K562 (cell line): ENCODE measurements at regions not wholly inside any gene's neighbourhood (a gene's known extent, or its start where the extent isn't known, plus 50 kb on each side); places are given as distances from the start of the nearest gene placed in this dataset.
"Not testable (repeated sequence)": the region's sequence is repeated elsewhere in the genome, so short reads cannot be mapped to it uniquely, and the experiment has no call there.

Experiments
- ATAC-seq: fragments of 200-7000 bp; cut with Tn5 transposase; 3 replicates; pipeline ENCODE4 v1.9.1; 2020; ENCODE audit warnings: moderate library complexity
- BruUV-seq: library from RNA; stranded (reverse); fragments of 400-500 nt; replicated peaks from 2 replicates; lab custom pipeline; 2021; lab: Mats Ljungman, UMichigan
- CTCF ChIA-PET: fragments of 300-600 bp; formaldehyde crosslinking; extraction: SDS; loops from one replicate; lab custom pipeline; 2021; ENCODE audit warnings: low intra/inter-chr PET ratio; lab: Yijun Ruan, JAX
- POLR2A ChIA-PET: fragments of 300-600, 350-650 bp; sonication (Branson Sonifier 250); formaldehyde crosslinking; extraction: SDS; loops from one replicate; lab custom pipeline; 2021; ENCODE audit warnings: antibody characterized with exemption, inconsistent platforms; lab: Yijun Ruan, JAX
- DNase-seq, 4 experiments: peaks; one replicate each; pipeline versions ENCODE4 v3.0.0 to v3.0.0-alpha.2; 2011 to 2018; ENCODE audit warnings: low spot score in 3 of 4, mixed read lengths in 3 of 4; ENCODE audit errors: extremely low read depth in 1 of 4
- FAIRE-seq: peaks from 2 replicates; lab custom pipeline; 2011; peaks lifted over from hg19 to GRCh38; lab: Jason Lieb, UNC
- H2AFZ ChIP-seq: 2 replicates; pipeline ENCODE4 v1.6.0; 2011; ENCODE audit warnings: low read depth, low read length, control low read depth, inconsistent platforms
- H3K27ac ChIP-seq: fragments of 200-600 bp; 3 replicates; pipeline ENCODE4 v1.8.0; 2011; ENCODE audit warnings: low read depth, mild to moderate bottlenecking, control low read depth, inconsistent platforms, low read length, moderate library complexity, mixed read lengths; ENCODE audit errors: extremely low read depth
- H3K27me3 ChIP-seq, 2 experiments: fragments of 300-600 bp in 1 of 2; 2 replicates in 1 of 2; 3 replicates in 1 of 2; pipeline versions ENCODE4 v1.6.0 to v1.8.0; 2011; ENCODE audit warnings: inconsistent platforms in 2 of 2, low read length in 2 of 2, mild to moderate bottlenecking in 1 of 2, mixed read lengths in 1 of 2, moderate library complexity in 1 of 2; ENCODE audit not compliant: control insufficient read depth in 2 of 2, insufficient read depth in 2 of 2
- H3K36me3 ChIP-seq: fragments of 300-600 bp; 3 replicates; pipeline ENCODE4 v1.8.0; 2011; ENCODE audit warnings: mild to moderate bottlenecking, low read length, inconsistent platforms; ENCODE audit not compliant: control insufficient read depth, insufficient read depth
- H3K4me1 ChIP-seq, 2 experiments: fragments of 200-600 bp in 1 of 2; replicated peaks in 1 of 2; 2 replicates in 1 of 2; 3 replicates in 1 of 2; pipeline versions ENCODE4 v1.5.1 to v1.8.0; 2011; ENCODE audit warnings: inconsistent platforms in 2 of 2, low read length in 2 of 2, mild to moderate bottlenecking in 1 of 2, mixed read lengths in 1 of 2, moderate library complexity in 1 of 2; ENCODE audit not compliant: control insufficient read depth in 2 of 2, insufficient read depth in 2 of 2
- H3K4me2 ChIP-seq: 2 replicates; pipeline ENCODE4 v1.6.1; 2011; ENCODE audit warnings: low read length, control low read depth, inconsistent platforms, mixed read lengths; ENCODE audit not compliant: insufficient read depth
- H3K4me3 ChIP-seq: fragments of 200-600 bp; sonication (generic), shearing (Covaris generic); 2 replicates; pipeline ENCODE4 v1.5.1; 2016; ENCODE audit warnings: control low read depth, inconsistent platforms
- H3K79me2 ChIP-seq: fragments of 200-600 bp; 3 replicates; pipeline ENCODE4 v1.8.0; 2011; ENCODE audit warnings: low read length, inconsistent platforms; ENCODE audit not compliant: control insufficient read depth, insufficient read depth
- H3K9ac ChIP-seq, 2 experiments: 2 replicates each; pipeline versions ENCODE4 v1.6.0 to v1.6.1; 2011; ENCODE audit warnings: low read depth in 2 of 2, low read length in 2 of 2, control low read depth in 1 of 2, inconsistent platforms in 1 of 2, mild to moderate bottlenecking in 1 of 2, mixed read lengths in 1 of 2; ENCODE audit not compliant: insufficient read depth in 1 of 2
- H3K9me1 ChIP-seq: one replicate; pipeline ENCODE4 v1.6.0; 2011; ENCODE audit warnings: inconsistent platforms, mild to moderate bottlenecking, low read length, moderate library complexity; ENCODE audit not compliant: control insufficient read depth, insufficient read depth
- H3K9me3 ChIP-seq: replicated peaks from 2 replicates; pipeline ENCODE4 v1.5.1; 2011; ENCODE audit warnings: low read depth, low read length, inconsistent platforms; ENCODE audit not compliant: control insufficient read depth, insufficient read depth
- H4K20me1 ChIP-seq: replicated peaks from 2 replicates; pipeline ENCODE4 v1.6.1; 2011; ENCODE audit warnings: low read length, inconsistent platforms, mixed read lengths; ENCODE audit not compliant: control insufficient read depth, insufficient read depth
- HEY1 ChIP-seq: fragments of 250-450 bp; sonication (Bioruptor Pico); IDR thresholded peaks from 2 replicates; pipeline ENCODE4 v1.5.0; 2020; ENCODE audit warnings: mild to moderate bottlenecking, moderate library complexity, borderline replicate concordance
- WGBS: fragments of 100-300 bp; shearing (Covaris generic); methylation state at CpG from one replicate; pipeline ENCODE4 v1.1.6; 2016; ENCODE audit warnings: low coverage, mixed read lengths; ENCODE audit not compliant: insufficient coverage; ENCODE audit errors: missing lambda C conversion rate; 5-methylcytosine and 5-hydroxymethylcytosine counted together
- in situ Hi-C: fragments of 300-500 bp; cut with MboI; formaldehyde crosslinking; loops from 4 replicates; pipeline ENCODE4 v1.15.0; 2018; ENCODE audit warnings: inconsistent platforms, mixed read lengths
- intact Hi-C: fragments of 100-400 bp; cut with micrococcal nuclease; formaldehyde crosslinking; loops from 2 replicates; pipeline ENCODE4 v1.14.2; 2022

DNA sequence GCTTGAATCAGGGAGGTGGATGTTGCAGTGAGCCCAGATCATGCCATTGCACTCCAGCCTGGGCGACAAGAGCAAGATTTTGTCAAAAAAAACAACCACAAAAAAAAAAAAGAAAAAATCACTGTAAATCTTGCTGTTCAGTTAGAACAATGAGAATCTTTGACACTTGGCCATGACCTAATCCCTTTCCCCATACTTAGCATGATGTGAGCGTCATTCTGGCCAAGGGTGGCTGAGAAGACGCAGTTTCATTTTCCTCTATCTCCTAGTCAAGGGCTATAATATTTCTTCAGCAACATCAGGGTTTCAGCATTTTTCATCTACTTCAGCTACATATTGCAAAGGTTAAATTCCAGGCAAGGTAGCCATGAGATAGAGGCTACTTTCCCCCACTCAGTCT lies 599.4 kb upstream of the MDGA2 start:
- intact Hi-C loops, result no loop called here
- H3K4me3 ChIP-seq, result no peak overlapping the region
- ChIA-PET CTCF (no interaction called here), POLR2A (no interaction called here)
- H4K20me1 ChIP-seq, result no peaks in the 10 kb centered on the region
- 0% methylated on average over 3 of the region's 3 CpGs for WGBS
- no peaks in the 10 kb centered on the region for H3K9me1 ChIP-seq
- H3K79me2 ChIP-seq, result no peaks in the 10 kb centered on the region
- H3K9ac ChIP-seq, result no peak overlapping the region
- no peak overlapping the region for H2AFZ ChIP-seq
- H3K27ac ChIP-seq, result no peak overlapping the region
- no peak for FAIRE-seq
- H3K9me3 ChIP-seq, result no peaks in the 10 kb centered on the region
- BruUV-seq, result no TSS peak
- TF ChIP-seq HEY1 (CRISPR knock-in tag), result no peak
- TF ChIP-seq, all 486 proteins: peak for 0
- no peaks in the 10 kb centered on the region for H3K36me3 ChIP-seq
- ATAC-seq (no peak), DNase-seq (no peak)
- H3K4me1 ChIP-seq, result no peaks in the 10 kb centered on the region
- no peaks in the 10 kb centered on the region for H3K27me3 ChIP-seq
- H3K4me2 ChIP-seq, result no peak overlapping the region
- in situ Hi-C loops, result no loop called here

DNA sequence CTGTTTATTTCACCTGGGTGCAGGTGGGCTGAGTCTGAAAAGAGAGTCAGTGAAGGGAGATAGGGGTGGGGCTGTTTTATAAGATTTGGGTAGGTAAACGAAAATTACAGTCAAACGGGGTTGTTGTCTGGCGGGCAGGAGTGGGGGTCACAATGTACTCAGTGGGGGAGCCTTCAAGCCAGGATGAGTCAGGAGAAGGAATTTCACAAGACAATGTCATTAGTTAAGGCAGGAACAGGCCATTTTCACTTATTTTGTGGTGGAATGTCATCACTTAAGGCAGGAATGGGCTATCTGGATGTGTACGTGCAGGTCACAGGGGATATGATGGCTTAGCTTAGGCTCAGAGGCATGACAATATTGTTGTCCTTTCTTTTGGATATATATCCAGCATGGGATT lies 592.5 kb upstream of the MDGA2 start:
- H4K20me1 ChIP-seq, H3K27ac ChIP-seq, H3K4me1 ChIP-seq, DNase-seq, in situ Hi-C loops, POLR2A ChIA-PET, H3K27me3 ChIP-seq, H3K9me3 ChIP-seq, H3K79me2 ChIP-seq, H2AFZ ChIP-seq, H3K9ac ChIP-seq, FAIRE-seq, H3K4me2 ChIP-seq, H3K36me3 ChIP-seq, ATAC-seq, CTCF ChIA-PET, intact Hi-C loops, H3K9me1 ChIP-seq, BruUV-seq, H3K4me3 ChIP-seq: not testable (repeated sequence)
- whole genome bisulfite sequencing, result 3% methylated on average over 3 of the region's 4 CpGs

DNA sequence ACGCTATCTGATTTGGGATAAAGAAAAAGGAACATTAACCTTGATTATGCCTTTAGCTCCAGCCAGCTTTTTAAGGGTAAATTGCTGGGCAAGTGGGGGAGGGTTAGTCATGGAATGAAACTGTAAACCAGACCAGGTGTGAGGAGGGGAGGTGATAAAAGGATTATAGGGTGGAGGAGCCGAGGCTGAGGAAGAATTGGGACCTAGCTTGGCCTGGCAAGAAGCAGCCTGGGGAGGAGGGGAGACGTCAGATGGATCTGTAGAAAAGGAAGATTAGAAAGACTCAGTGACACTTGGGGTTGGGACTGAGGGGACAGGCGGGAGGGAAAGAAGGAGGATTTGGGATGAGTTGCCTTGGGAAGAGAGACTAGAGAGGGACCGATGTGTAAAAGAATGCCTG lies 590.8 kb upstream of the MDGA2 start:
- WGBS, result 6% methylated on average over 2 of the region's 5 CpGs
- intact Hi-C loops, DNase-seq, POLR2A ChIA-PET, H3K36me3 ChIP-seq, FAIRE-seq, H3K27ac ChIP-seq, H3K27me3 ChIP-seq, H2AFZ ChIP-seq, H3K4me3 ChIP-seq, CTCF ChIA-PET, H3K9me3 ChIP-seq, H3K9me1 ChIP-seq, H3K4me1 ChIP-seq, ATAC-seq, in situ Hi-C loops, BruUV-seq, H3K9ac ChIP-seq, H4K20me1 ChIP-seq, H3K4me2 ChIP-seq, H3K79me2 ChIP-seq: not testable (repeated sequence)
